ENCODE measurements at regions not wholly inside any gene's neighbourhood (a gene's known extent, or its start where the extent isn't known, plus 50 kb on each side); places are given as distances from the start of the nearest gene placed in this dataset.

- no peak overlapping the region for H3K4me3 ChIP-seq (ENCODE audit: low read depth, low read length)
- DNase-seq (ENCODE audit: low read depth) = no peak
- POLR2A ChIA-PET = no interaction called here
- no peaks in the 10 kb centered on the region for H3K36me3 ChIP-seq (ENCODE audit: control insufficient read depth, insufficient read depth, low read length)
- H3K27me3 ChIP-seq (ENCODE audit: control insufficient read depth, insufficient read depth, low read length) = no peaks in the 10 kb centered on the region
- CTCF ChIA-PET = no interaction called here
- TF ChIP-seq CTCF (IDR thresholded peaks at IDR 0.05; ENCODE audit: insufficient read depth, low read depth, low read length) = no peak
Observed at GRCh38 chr2:138959031-138959430, 178.8 kb upstream of the NXPH2 start.

- DNase-seq (ENCODE audit: low read depth) = no peak
- ChIA-PET CTCF (no interaction called here), POLR2A (no interaction called here)
Observed at GRCh38 chr2:138956116-138956515, 175.9 kb upstream of the NXPH2 start.

GRCh38 chr2:138950486-138950885, 170.3 kb upstream of the NXPH2 start:
- ChIA-PET POLR2A (no interaction called here), CTCF (no interaction called here)
- no peak overlapping the region for H3K4me3 ChIP-seq (ENCODE audit: low read depth, low read length)
- H3K27me3 ChIP-seq (ENCODE audit: control insufficient read depth, insufficient read depth, low read length) = no peaks in the 10 kb centered on the region
- H3K36me3 ChIP-seq (ENCODE audit: control insufficient read depth, insufficient read depth, low read length) = no peaks in the 10 kb centered on the region
- DNase-seq (ENCODE audit: low read depth) = no peak
- TF ChIP-seq CTCF (IDR thresholded peaks at IDR 0.05; ENCODE audit: insufficient read depth, low read depth, low read length) = no peak

More at GRCh38 chr2:138956116-138956515, 175.9 kb upstream of the NXPH2 start:
- Histone ChIP-seq H3K27me3 (ENCODE audit: control insufficient read depth, insufficient read depth, low read length) (no peaks in the 10 kb centered on the region), H3K36me3 (ENCODE audit: control insufficient read depth, insufficient read depth, low read length) (no peaks in the 10 kb centered on the region), H3K4me3 (ENCODE audit: low read depth, low read length) (no peak overlapping the region)
- TF ChIP-seq CTCF (IDR thresholded peaks at IDR 0.05; ENCODE audit: insufficient read depth, low read depth, low read length) = no peak

GRCh38 chr2:138949517-138949916, 169.3 kb upstream of the NXPH2 start:
- no peaks in the 10 kb centered on the region for H3K27me3 ChIP-seq (ENCODE audit: control insufficient read depth, insufficient read depth, low read length)
- no peak for DNase-seq (ENCODE audit: low read depth)
- POLR2A ChIA-PET = no interaction called here
- CTCF ChIA-PET = no interaction called here
- H3K36me3 ChIP-seq (ENCODE audit: control insufficient read depth, insufficient read depth, low read length) = no peaks in the 10 kb centered on the region
- no peak overlapping the region for H3K4me3 ChIP-seq (ENCODE audit: low read depth, low read length)
- no peak for TF ChIP-seq CTCF (IDR thresholded peaks at IDR 0.05; ENCODE audit: insufficient read depth, low read depth, low read length)

GRCh38 chr2:138948070-138948539, 167.9 kb upstream of the NXPH2 start:
- POLR2A ChIA-PET = no interaction called here
- Histone ChIP-seq H3K36me3 (ENCODE audit: control insufficient read depth, insufficient read depth, low read length) (no peaks in the 10 kb centered on the region), H3K27me3 (ENCODE audit: control insufficient read depth, insufficient read depth, low read length) (no peaks in the 10 kb centered on the region)

More at GRCh38 chr2:138948070-138948539, 167.9 kb upstream of the NXPH2 start:
- TF ChIP-seq CTCF (IDR thresholded peaks at IDR 0.05; ENCODE audit: insufficient read depth, low read depth, low read length) = no peak
- CTCF ChIA-PET = no interaction called here
- no peak overlapping the region for H3K4me3 ChIP-seq (ENCODE audit: low read depth, low read length)
- peak; percentile 21 for DNase-seq (ENCODE audit: low read depth)

Measured in BJ (cell line).